ENCODE measurements at regions not wholly inside any gene's neighbourhood (a gene's known extent, or its start where the extent isn't known, plus 50 kb on each side); places are given as distances from the start of the nearest gene placed in this dataset.

- TF ChIP-seq CTCF (IDR thresholded peaks at IDR 0.05) (no peak), POLR2A (IDR thresholded peaks at IDR 0.05) (no peak)
Measured at GRCh38 chr14:106209755-106210154, 683.4 kb downstream of the TMEM121 start.
